ENCODE measurements at regions not wholly inside any gene's neighbourhood (a gene's known extent, or its start where the extent isn't known, plus 50 kb on each side); places are given as distances from the start of the nearest gene placed in this dataset.
A peak's percentile ranks its signal among the peaks of the same experiment; 100 is the strongest.

GRCh38 chrY:8994001-8994400 is 343.3 kb upstream of the TSPY4 start:
- DNase-seq, result no peak

- peak; percentile 2 for DNase-seq
These were observed 336.0 kb upstream of the TSPY4 start for GRCh38 chrY:9001231-9001630.

GRCh38 chrY:9003739-9004138 is 333.5 kb upstream of the TSPY4 start:
- DNase-seq, result no peak

DNA sequence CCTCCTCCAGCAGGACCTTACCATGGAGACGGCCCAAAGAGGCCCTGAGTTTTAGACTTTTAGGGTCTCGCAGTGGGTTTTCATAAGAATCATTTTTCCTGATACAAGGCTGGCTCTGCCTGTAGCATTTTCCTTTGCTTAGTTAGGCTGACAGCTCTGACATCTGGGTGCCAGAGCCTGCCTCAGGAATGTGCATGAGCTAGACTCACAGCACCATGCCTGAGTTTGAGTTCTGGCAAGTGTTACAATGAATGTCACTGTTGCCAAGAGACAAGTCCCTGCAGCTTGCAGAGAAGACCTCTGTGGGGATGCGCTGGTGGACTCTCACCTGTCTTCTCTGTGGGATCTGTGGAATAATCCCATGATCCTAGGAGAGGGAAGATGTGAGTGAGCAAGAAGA is 328.6 kb upstream of the TSPY4 start:
- DNase-seq, result no peak

DNA sequence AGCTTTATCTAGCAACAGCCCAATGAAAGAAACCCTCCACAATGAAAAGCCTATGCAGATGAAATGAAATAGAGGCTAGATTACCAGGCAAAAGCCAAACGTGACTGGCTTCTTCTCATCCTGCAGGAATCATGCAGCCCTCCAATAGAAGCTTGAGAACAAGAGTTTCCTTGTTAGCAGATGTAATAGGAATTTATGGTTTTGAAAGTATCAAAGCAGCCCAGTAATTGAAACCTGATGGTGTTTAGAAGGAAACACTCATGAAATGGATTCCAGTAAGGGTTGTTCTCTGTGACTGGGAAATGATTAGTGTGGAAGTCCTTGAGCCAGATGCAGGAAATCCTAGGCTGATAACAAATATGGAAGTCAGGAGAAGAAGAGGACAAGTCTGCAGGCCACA is 320.3 kb upstream of the TSPY4 start:
- DNase-seq, result no peak

DNA sequence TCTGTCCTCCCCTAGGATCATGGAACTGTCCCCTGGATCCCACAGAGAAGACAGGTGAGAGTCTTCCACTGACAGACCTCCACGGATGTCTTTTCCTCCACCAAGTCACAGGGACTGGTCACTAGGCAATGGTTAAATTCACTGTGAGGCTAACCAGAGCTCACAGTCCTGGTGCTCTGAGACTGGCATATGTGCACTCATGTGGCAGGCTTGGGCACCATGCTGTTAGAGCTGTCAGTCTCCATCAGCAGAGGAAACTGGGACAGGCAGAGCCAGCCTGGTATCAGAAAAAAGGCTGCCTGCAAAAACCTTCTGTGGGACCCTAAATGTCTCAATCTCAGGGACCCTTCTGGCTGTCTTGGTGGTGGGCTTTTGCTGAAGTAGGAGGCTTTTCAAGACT is 318.9 kb upstream of the TSPY4 start:
- DNase-seq, result no peak

DNA sequence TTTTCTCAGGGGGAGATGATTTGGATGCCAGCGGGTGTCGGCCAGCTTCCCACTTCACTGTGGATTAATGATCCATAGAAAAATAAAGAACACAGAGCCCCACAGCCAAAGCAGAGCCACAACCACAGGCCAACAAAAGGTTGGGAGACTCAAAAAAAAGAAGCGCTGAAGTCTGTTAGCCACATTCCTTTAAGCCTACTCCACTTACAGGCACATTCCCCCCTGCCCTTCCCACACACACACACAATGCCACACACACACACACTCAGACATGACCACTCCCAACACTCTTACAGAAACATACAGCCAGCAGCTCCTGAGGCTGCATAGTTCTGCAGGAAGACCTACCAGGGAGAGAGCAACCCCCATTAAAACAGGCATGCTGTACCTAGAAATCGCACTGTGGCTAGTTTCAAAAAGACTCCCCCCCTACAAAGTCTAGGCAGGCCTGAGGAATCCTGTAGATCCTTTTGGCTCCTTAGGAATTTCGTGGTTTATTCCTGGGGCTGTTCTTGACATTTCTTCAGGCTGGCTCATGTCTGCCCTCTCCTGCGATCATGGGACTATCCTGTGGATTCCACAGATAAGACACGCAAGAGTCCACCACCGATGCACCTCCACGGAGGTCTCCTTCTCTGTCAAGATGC is 309.4 kb upstream of the TSPY4 start:
- DNase-seq, result no peak

- DNase-seq, result no peak
These were observed 307.3 kb upstream of the TSPY4 start for GRCh38 chrY:9029929-9030328.

GRCh38 chrY:9034217-9034616 is 303.0 kb upstream of the TSPY4 start:
- DNase-seq, result no peak

- DNase-seq, result no peak
These were observed 302.0 kb upstream of the TSPY4 start for GRCh38 chrY:9035246-9035645.

GRCh38 chrY:9041474-9041873 is 295.8 kb upstream of the TSPY4 start:
- no peak for DNase-seq

Data from T1000 (cell line).